ENCODE measurements at regions not wholly inside any gene's neighbourhood (a gene's known extent, or its start where the extent isn't known, plus 50 kb on each side); places are given as distances from the start of the nearest gene placed in this dataset.

- Histone ChIP-seq H3K27ac (peak overlapping the region in 1 of 4 donors; percentile 28), H3K27me3 (no peaks in the 10 kb centered on the region), H3K9me3 (no peaks in the 10 kb centered on the region), H3K4me1 (no peaks in the 10 kb centered on the region), H3K4me3 (no peak overlapping the region), H3K36me3 (no peaks in the 10 kb centered on the region)
- DNase-seq = no peak
- no peak for TF ChIP-seq POLR2A (IDR thresholded peaks at IDR 0.05)
- TF ChIP-seq, protein P1, sequence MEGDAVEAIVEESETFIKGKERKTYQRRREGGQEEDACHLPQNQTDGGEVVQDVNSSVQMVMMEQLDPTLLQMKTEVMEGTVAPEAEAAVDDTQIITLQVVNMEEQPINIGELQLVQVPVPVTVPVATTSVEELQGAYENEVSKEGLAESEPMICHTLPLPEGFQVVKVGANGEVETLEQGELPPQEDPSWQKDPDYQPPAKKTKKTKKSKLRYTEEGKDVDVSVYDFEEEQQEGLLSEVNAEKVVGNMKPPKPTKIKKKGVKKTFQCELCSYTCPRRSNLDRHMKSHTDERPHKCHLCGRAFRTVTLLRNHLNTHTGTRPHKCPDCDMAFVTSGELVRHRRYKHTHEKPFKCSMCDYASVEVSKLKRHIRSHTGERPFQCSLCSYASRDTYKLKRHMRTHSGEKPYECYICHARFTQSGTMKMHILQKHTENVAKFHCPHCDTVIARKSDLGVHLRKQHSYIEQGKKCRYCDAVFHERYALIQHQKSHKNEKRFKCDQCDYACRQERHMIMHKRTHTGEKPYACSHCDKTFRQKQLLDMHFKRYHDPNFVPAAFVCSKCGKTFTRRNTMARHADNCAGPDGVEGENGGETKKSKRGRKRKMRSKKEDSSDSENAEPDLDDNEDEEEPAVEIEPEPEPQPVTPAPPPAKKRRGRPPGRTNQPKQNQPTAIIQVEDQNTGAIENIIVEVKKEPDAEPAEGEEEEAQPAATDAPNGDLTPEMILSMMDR (IDR thresholded peaks at IDR 0.05) = no peak
These were observed 188.3 kb upstream of the HCCS start for GRCh38 chrX:10922835-10923234.

DNA sequence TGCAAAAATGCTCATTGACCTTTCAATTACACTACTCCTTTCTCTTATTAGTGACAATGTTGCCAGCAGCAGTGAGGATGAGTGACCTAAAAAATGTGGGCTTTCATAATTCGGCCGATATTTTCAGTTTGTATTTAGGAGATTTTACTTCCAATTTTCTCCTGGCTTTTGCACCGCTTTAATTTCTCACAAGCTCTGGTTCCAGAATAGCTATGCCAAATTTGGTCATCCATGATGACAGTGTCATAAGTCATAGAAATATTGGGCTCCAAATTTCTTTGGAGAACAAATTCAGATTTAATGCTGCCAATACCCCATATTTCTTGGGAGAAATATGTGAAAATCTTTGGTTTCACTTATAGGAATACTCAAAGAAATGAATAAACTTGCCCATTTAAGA, 187.7 kb upstream of the HCCS start:
- TF ChIP-seq, protein P1 (IDR thresholded peaks at IDR 0.05) = no peak
- no peak for TF ChIP-seq POLR2A (IDR thresholded peaks at IDR 0.05)
- Histone ChIP-seq H3K4me1 (no peaks in the 10 kb centered on the region), H3K9me3 (no peaks in the 10 kb centered on the region), H3K27ac (no peak overlapping the region), H3K36me3 (no peaks in the 10 kb centered on the region), H3K4me3 (no peak overlapping the region), H3K27me3 (no peaks in the 10 kb centered on the region)
- no peak for DNase-seq

DNA sequence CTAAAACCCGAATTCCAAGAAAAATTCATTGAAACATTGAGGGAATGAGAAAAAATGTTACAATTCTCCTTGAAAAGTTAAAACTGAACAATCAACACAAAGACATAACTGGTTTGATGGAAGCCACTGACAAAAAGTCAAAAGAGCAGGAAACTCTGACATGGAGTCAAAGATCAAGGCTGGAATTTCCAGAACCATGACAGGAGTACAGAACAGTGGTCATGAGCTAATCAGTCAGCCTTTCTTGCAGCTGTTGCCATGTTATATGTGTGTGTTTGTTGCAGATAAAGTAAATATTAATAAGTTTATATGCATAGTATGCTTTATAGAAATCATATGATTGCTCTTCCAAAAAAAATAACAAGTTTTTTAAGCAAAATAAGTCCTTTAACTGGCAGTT, 184.7 kb upstream of the HCCS start:
- no peak for DNase-seq
- Histone ChIP-seq H3K36me3 (no peaks in the 10 kb centered on the region), H3K9me3 (no peaks in the 10 kb centered on the region), H3K27me3 (no peaks in the 10 kb centered on the region), H3K4me3 (no peak overlapping the region), H3K27ac (no peak overlapping the region), H3K4me1 (no peaks in the 10 kb centered on the region)
- TF ChIP-seq POLR2A (IDR thresholded peaks at IDR 0.05) = no peak
- TF ChIP-seq, protein P1 (IDR thresholded peaks at IDR 0.05) = no peak

DNA sequence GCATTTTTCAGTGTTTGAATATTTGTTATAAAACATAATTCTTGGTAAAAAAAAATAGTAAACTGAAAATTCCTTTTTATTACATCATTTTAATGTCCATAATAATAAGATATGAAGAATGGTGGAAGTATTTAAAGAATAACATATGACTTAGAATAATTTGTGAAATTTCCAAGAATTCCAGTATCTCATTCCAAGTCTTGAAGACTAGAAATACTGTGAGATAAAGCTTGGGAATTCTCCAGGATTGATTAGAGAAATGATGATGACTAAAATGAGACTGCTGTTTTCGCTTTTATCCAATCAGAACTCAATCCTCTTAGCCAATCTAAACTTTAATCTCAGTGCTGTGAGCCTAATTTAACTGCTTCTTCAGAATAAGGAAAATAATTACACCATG, 184.2 kb upstream of the HCCS start:
- Histone ChIP-seq H3K9me3 (no peaks in the 10 kb centered on the region), H3K4me1 (no peaks in the 10 kb centered on the region), H3K36me3 (no peaks in the 10 kb centered on the region), H3K27me3 (no peaks in the 10 kb centered on the region), H3K27ac (no peak overlapping the region), H3K4me3 (no peak overlapping the region)
- no peak for TF ChIP-seq POLR2A (IDR thresholded peaks at IDR 0.05)
- TF ChIP-seq, protein P1 (IDR thresholded peaks at IDR 0.05) = no peak
- DNase-seq = no peak

GRCh38 chrX:10929747-10930146, 181.4 kb upstream of the HCCS start:
- H3K4me1 ChIP-seq = no peaks in the 10 kb centered on the region
- no peak for DNase-seq
- no peaks in the 10 kb centered on the region for H3K27me3 ChIP-seq
- no peak overlapping the region for H3K4me3 ChIP-seq
- no peaks in the 10 kb centered on the region for H3K36me3 ChIP-seq
- TF ChIP-seq, protein P1 (IDR thresholded peaks at IDR 0.05) = no peak
- TF ChIP-seq POLR2A (IDR thresholded peaks at IDR 0.05) = no peak
- H3K27ac ChIP-seq = no peak overlapping the region
- no peaks in the 10 kb centered on the region for H3K9me3 ChIP-seq

DNA sequence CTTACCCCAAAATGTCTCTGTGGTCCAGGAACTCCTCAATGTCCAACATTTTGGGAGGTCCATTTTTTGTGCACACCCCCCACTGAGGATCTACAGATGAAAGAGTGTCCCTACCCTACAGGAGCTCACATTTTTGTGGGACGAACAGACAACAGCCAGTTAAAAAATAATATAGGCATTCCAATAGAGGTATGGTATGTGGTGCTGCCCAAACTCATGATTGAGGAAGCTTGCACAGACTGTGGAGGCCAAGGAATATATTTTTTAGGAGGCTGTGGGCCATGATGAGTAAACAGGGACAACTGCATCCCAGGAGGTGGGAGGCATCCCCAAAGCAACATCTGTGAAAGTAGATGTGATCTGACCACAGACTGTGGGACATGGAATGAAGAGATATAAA, 181.0 kb upstream of the HCCS start:
- H3K36me3 ChIP-seq = no peaks in the 10 kb centered on the region
- no peaks in the 10 kb centered on the region for H3K9me3 ChIP-seq
- TF ChIP-seq, protein P1 (IDR thresholded peaks at IDR 0.05) = no peak
- no peak for TF ChIP-seq POLR2A (IDR thresholded peaks at IDR 0.05)
- no peak overlapping the region for H3K27ac ChIP-seq
- no peak for DNase-seq
- H3K27me3 ChIP-seq = no peaks in the 10 kb centered on the region
- no peak overlapping the region for H3K4me3 ChIP-seq
- no peaks in the 10 kb centered on the region for H3K4me1 ChIP-seq
